ENCODE measurements at regions not wholly inside any gene's neighbourhood (a gene's known extent, or its start where the extent isn't known, plus 50 kb on each side); places are given as distances from the start of the nearest gene placed in this dataset.

GRCh38 chr13:67557642-67558241, 327.6 kb upstream of the PCDH9 start:
- H3K4me1 ChIP-seq (ENCODE audit: control insufficient read depth, insufficient read depth, low read length), result no peaks in the 10 kb centered on the region
- Mint-ChIP-seq H3K27ac (no peak overlapping the region), H3K4me3 (no peak overlapping the region), H3K36me3 (peaks cover 12% of the 10 kb centered on the region), H3K4me1 (no peaks in the 10 kb centered on the region), H3K27me3 (ENCODE audit: low read depth in 2 of 2) (no peaks in the 10 kb centered on the region), H3K9me3 (peaks cover 6 to 13% of the 10 kb centered on the region in 2 donors)
- intact Hi-C loops (cut with micrococcal nuclease), result no loop called here
- 100% methylated on average over 1 of the region's 2 CpGs for WGBS (ENCODE audit: insufficient coverage)
- TF ChIP-seq, protein P1, sequence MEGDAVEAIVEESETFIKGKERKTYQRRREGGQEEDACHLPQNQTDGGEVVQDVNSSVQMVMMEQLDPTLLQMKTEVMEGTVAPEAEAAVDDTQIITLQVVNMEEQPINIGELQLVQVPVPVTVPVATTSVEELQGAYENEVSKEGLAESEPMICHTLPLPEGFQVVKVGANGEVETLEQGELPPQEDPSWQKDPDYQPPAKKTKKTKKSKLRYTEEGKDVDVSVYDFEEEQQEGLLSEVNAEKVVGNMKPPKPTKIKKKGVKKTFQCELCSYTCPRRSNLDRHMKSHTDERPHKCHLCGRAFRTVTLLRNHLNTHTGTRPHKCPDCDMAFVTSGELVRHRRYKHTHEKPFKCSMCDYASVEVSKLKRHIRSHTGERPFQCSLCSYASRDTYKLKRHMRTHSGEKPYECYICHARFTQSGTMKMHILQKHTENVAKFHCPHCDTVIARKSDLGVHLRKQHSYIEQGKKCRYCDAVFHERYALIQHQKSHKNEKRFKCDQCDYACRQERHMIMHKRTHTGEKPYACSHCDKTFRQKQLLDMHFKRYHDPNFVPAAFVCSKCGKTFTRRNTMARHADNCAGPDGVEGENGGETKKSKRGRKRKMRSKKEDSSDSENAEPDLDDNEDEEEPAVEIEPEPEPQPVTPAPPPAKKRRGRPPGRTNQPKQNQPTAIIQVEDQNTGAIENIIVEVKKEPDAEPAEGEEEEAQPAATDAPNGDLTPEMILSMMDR (IDR thresholded peaks at IDR 0.05), result no peak
- ATAC-seq (no peak), DNase-seq (no peak)
- H3K27me3 ChIP-seq (ENCODE audit: control insufficient read depth, insufficient read depth, low read length), result no peaks in the 10 kb centered on the region
- no peak overlapping the region for H3K27ac ChIP-seq (ENCODE audit: low read length)
- H3K9me3 ChIP-seq (ENCODE audit: control insufficient read depth, insufficient read depth, low read length), result peaks cover 7% of the 10 kb centered on the region
- H3K36me3 ChIP-seq (ENCODE audit: control insufficient read depth, insufficient read depth, low read length), result no peaks in the 10 kb centered on the region
- no peak overlapping the region for H3K4me3 ChIP-seq (ENCODE audit: low read length)

GRCh38 chr13:67557118-67557517, 327.0 kb upstream of the PCDH9 start:
- Mint-ChIP-seq H3K4me3 (no peak overlapping the region), H3K9me3 (peaks cover 6 to 13% of the 10 kb centered on the region in 2 donors), H3K36me3 (peaks cover 12% of the 10 kb centered on the region), H3K27ac (no peak overlapping the region), H3K27me3 (ENCODE audit: low read depth in 2 of 2) (no peaks in the 10 kb centered on the region), H3K4me1 (no peaks in the 10 kb centered on the region)
- WGBS (ENCODE audit: insufficient coverage), result no CpG with 5 or more reads among the region's 1 CpG
- no peak overlapping the region for H3K4me3 ChIP-seq (ENCODE audit: low read length)
- H3K27ac ChIP-seq (ENCODE audit: low read length), result no peak overlapping the region
- TF ChIP-seq, protein P1 (IDR thresholded peaks at IDR 0.05), result no peak
- ATAC-seq (no peak), DNase-seq (no peak)
- H3K9me3 ChIP-seq (ENCODE audit: control insufficient read depth, insufficient read depth, low read length), result peaks cover 7% of the 10 kb centered on the region
- H3K27me3 ChIP-seq (ENCODE audit: control insufficient read depth, insufficient read depth, low read length), result no peaks in the 10 kb centered on the region
- H3K4me1 ChIP-seq (ENCODE audit: control insufficient read depth, insufficient read depth, low read length), result no peaks in the 10 kb centered on the region
- no peaks in the 10 kb centered on the region for H3K36me3 ChIP-seq (ENCODE audit: control insufficient read depth, insufficient read depth, low read length)
- intact Hi-C loops (cut with micrococcal nuclease), result no loop called here

GRCh38 chr13:67554746-67555452, 324.8 kb upstream of the PCDH9 start:
- H3K4me3 Mint-ChIP-seq, result no peak overlapping the region
- Histone ChIP-seq H3K9me3 (ENCODE audit: control insufficient read depth, insufficient read depth, low read length) (peaks cover 7% of the 10 kb centered on the region), H3K27me3 (ENCODE audit: control insufficient read depth, insufficient read depth, low read length) (no peaks in the 10 kb centered on the region), H3K4me1 (ENCODE audit: control insufficient read depth, insufficient read depth, low read length) (no peaks in the 10 kb centered on the region), H3K36me3 (ENCODE audit: control insufficient read depth, insufficient read depth, low read length) (no peaks in the 10 kb centered on the region), H3K27ac (ENCODE audit: low read length) (no peak overlapping the region), H3K4me3 (ENCODE audit: low read length) (no peak overlapping the region)
- H3K9me3 Mint-ChIP-seq, result peaks cover 6 to 12% of the 10 kb centered on the region in 2 donors
- TF ChIP-seq, protein P1 (IDR thresholded peaks at IDR 0.05), result no peak
- intact Hi-C loops (cut with micrococcal nuclease), result no loop called here
- H3K36me3 Mint-ChIP-seq, result peaks cover 12% of the 10 kb centered on the region
- DNase-seq (no peak), ATAC-seq (no peak)
- no peak overlapping the region for H3K27ac Mint-ChIP-seq
- 73% methylated on average over 4 of the region's 6 CpGs for WGBS (ENCODE audit: insufficient coverage)
- no peaks in the 10 kb centered on the region for H3K27me3 Mint-ChIP-seq (ENCODE audit: low read depth in 2 of 2)
- no peaks in the 10 kb centered on the region for H3K4me1 Mint-ChIP-seq

DNA sequence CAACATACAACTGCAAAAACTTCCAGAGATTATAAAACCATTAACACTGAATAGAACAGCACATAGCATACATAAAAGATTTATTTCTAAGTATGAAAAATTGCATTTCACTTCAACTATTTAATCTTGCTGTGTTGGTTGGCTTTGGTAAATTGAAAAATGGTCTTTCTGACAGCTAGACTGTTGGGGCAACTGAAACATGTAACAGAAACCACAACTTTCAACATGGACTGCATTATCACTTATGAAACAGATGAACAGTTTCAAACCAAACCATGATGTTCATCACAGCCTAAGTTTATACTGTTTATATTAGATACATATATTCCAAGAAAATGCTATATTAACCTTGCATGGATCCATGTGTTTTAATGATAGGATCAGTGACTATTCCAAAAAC, 324.1 kb upstream of the PCDH9 start:
- Histone ChIP-seq H3K27me3 (ENCODE audit: control insufficient read depth, insufficient read depth, low read length) (no peaks in the 10 kb centered on the region), H3K4me3 (ENCODE audit: low read length) (no peak overlapping the region), H3K4me1 (ENCODE audit: control insufficient read depth, insufficient read depth, low read length) (no peaks in the 10 kb centered on the region), H3K9me3 (ENCODE audit: control insufficient read depth, insufficient read depth, low read length) (peaks cover 7% of the 10 kb centered on the region), H3K36me3 (ENCODE audit: control insufficient read depth, insufficient read depth, low read length) (no peaks in the 10 kb centered on the region), H3K27ac (ENCODE audit: low read length) (no peak overlapping the region)
- no peak overlapping the region for H3K4me3 Mint-ChIP-seq
- intact Hi-C loops (cut with micrococcal nuclease), result no loop called here
- H3K4me1 Mint-ChIP-seq, result no peaks in the 10 kb centered on the region
- no peaks in the 10 kb centered on the region for H3K27me3 Mint-ChIP-seq (ENCODE audit: low read depth in 2 of 2)
- H3K27ac Mint-ChIP-seq, result no peak overlapping the region
- peaks cover 12% of the 10 kb centered on the region for H3K36me3 Mint-ChIP-seq
- peaks cover 6 to 12% of the 10 kb centered on the region in 2 donors for H3K9me3 Mint-ChIP-seq
- no peak for ATAC-seq
- no peak for DNase-seq
- TF ChIP-seq, protein P1 (IDR thresholded peaks at IDR 0.05), result no peak

Measured in natural killer cell (primary cell).